Esophagus muscularis mucosa (tissue), 3 donors: ENCODE measurements at regions not wholly inside any gene's neighbourhood (a gene's known extent, or its start where the extent isn't known, plus 50 kb on each side); places are given as distances from the start of the nearest gene placed in this dataset.

Experiments used
- CTCF ChIP-seq, 3 experiments: fragments of 200-600 bp in 2 of 3; fragments of 450-650 bp in 1 of 3; sonication (generic) in 2 of 3; IDR thresholded peaks; one replicate each; pipeline ENCODE4 v1.5.1; 2017 to 2019; ENCODE audit warnings: antibody characterized with exemption in 3 of 3, mild to moderate bottlenecking in 2 of 3, moderate library complexity in 1 of 3
- POLR2A ChIP-seq: fragments of 450-650 bp; IDR thresholded peaks from one replicate; pipeline ENCODE4 v1.6.1; 2017; ENCODE audit warnings: antibody characterized with exemption, moderate library complexity, mild to moderate bottlenecking, low read depth

DNA sequence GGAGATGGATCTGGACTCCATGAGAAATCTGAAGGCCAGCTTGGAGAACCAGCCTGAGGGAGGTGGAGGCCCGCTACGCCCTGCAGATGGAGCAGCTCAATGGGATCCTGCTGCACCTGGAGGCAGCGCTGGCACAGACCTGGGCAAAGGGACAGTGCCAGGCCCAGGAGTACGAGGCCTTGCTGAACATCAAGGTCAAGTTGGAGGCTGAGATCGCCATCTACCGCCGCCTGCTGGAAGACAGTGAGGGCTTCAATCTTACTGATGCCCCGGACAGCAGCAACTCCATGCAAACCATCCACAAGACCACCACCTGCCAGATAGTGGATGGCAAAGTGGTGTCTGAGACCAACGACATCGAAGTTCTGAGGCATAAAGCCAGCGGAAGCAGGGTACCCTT lies 601.5 kb upstream of the ZP4 start:
- TF ChIP-seq CTCF (IDR thresholded peaks at IDR 0.05) (no peak), POLR2A (no peak)
